IPS-11a (cell line): ENCODE measurements at regions not wholly inside any gene's neighbourhood (a gene's known extent, or its start where the extent isn't known, plus 50 kb on each side); places are given as distances from the start of the nearest gene placed in this dataset.
"Not testable (repeated sequence)": the region's sequence is repeated elsewhere in the genome, so short reads cannot be mapped to it uniquely, and the experiment has no call there.

Experiments
- H3K4me3 ChIP-seq: one replicate; pipeline ENCODE4 v1.5.1; 2013; ENCODE audit warnings: low read depth, low read length, control low read depth

DNA sequence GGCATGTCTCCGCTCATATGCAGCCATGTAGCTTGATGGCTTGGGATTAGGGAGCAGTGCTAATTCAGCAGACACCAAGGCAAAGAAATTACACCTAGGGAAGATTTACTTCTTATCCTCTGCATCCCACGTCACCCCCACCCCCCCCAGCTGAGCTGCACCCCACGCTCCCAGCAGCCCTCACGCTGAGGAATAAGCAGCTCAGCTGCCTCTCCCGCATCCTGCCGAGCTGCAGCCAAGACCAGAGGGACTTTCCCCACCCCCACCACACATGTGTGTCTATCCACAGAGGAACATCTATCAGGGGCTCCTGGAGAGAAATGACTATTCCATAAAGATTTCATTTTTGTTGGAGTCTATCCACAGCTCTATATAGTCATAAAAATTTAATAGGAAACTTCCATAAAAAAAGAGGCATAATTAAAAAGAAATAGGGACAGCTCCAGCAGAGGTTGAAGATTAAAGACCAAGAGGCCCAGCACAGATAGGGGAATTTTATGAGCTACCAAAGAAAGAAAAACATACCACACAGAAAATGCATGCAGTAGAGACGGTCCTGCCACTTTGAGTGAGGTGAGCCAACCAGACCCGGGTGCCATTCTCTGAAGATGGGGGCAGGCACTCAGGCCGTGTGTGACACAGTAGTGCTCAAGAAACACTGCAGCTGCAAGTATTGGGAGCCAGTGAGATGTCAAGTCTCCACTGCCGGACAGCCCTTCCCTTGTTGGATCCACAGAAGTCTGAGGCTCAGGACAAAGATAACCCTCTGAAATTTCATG lies 274.8 kb downstream of the BCL2L11 start:
- H3K4me3 ChIP-seq, result not testable (repeated sequence)

DNA sequence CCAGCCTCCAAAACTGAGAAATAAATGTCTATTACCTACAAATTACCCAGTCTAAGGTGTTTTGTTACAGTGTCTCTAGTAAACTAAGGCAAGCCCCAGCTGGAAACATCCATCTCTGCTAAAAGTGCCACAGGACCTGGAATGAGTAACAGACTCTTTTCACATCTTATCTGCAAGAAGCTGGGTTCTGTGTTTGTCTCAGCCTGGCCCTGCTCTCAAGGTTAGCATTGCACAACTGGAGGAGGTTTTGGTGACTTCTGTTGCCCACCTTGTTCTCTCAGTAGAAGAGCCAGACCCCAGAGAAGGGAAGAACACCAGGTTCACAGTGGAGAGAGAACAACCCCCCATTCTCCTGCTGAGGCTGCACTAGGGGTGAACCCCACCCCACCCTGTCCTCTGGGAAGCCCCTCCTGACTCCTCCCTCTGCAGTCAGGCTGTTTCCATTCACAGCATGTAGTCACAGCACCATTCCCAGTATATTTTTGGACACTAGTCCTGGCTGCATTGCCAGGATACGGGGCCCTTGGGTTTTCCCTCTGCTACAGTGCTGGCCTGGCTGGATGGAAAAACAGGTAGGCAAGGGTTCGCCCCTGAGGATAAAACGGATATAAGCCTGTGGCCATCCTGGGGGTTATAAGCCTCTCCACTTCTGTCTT lies 280.0 kb downstream of the BCL2L11 start:
- H3K4me3 ChIP-seq, result not testable (repeated sequence)

DNA sequence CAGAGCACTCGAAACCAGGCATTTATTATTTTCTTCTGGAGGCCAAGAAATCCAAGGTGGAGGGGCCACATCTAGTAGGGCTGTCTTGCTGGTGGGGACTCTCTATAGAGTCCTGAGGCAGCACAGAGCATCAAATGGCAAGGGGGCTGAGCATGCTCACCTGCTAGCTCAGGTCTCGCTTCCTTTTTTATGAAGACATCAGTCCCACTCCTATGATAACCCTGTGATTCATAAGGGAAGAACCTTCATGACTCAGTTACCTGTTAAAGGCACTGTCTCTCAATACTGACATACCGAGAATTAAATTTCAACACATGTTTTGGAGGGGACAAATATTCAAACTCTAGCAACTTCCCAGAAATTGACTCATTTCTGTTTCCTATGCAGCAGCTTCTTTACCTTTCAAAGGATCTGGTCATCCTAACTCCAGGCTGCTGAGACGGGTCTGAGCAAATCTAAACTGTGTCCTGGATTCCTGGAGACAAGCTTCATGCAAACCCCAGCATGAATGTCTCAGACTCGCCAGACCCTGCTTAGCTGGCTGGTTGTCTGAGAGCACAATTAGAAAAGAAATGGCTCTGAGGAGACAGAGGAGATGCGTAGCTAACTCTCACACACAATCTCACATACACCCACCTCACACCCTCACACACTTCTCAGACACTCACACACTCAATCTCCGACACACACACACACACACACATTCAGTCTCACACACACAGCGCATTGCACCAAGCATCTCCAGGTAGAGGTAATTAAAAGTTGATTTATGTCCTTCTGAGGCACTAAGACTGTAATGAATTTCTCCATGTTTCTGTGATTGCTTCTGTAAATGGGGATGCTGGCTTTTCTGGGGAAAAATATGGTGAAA lies 280.8 kb downstream of the BCL2L11 start:
- not testable (repeated sequence) for H3K4me3 ChIP-seq

DNA sequence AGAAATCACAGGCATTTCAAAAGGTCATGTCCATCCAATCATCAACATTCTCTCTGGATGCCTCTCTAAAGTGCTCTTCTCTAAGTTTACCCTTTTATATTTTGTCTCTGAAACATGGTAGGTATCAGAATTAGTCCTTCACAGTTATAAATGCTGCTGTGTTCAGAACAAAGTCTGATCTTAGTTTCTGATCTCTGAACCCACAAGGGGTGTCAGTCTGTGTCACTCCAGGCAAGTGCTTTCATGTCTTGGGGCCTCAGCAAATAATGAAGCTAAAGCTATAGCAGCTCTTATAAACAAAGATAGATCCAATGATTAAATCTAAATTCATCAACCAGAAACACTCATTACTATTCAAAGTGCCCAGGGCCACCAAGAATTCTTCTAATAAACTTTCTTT lies 281.7 kb downstream of the BCL2L11 start:
- H3K4me3 ChIP-seq, result not testable (repeated sequence)

DNA sequence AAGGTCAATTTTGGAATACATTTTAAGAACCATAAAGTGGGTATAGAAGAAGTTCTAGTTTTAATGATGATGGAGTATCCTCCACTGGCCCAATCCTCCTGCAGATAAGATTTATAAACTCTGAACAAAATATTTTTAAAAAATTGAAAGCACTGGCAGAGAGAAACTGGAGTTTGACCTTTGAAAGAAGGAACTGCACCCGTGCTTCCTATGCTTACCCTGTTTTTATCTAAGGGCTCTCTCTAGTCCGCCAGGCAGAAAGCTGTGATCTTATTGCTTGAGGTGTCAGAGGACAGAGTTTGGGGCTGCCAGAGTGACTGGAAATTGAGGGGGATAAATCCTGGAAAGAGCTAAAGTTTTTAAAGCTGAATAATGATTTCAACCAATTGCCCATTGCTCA lies 282.6 kb downstream of the BCL2L11 start:
- not testable (repeated sequence) for H3K4me3 ChIP-seq

DNA sequence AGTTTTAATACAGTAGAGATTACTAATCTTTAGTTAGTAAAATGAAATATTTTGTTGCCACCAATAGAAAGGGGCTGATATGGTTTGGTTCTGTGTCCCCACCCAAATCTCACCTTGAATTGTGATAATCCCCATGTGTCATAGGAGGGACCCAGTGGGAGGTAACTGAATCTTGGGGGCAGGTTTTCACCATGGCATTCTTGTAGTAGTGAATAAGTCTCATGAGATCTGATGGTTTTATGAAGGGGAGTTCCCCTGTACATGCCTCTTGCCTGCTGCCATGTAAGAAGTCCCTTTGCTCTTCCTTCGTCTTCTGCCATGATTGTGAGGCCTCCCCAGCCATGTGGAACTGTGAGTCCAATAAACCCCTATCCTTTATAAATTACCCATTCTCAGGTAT lies 285.9 kb downstream of the BCL2L11 start:
- H3K4me3 ChIP-seq, result not testable (repeated sequence)

DNA sequence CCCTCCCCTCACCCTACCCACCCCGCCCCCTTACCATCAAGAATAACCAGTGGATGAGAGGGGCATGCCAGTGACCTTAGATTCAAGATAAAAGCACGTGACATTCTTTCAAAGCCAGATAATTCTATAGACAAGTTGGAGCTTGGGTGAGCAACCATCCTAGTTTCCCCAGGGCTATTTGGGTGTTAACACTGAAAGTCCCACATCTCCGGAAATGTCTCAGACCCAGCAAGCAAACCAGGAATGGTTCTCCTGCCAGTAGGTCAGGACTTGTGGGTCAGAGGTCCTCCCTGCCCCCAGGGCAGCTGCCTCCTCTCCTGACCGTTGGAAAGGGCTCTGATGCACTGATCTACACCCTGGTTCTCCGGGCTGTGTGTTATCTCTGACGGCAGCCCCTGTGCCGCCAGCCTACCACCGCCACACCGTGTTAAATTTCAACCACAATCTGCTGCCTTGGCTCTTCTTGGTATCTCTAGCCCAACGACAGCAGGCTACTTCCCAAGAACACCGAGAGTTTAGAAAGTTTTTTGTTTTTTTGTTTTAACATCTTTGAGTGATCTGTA lies 287.0 kb downstream of the BCL2L11 start:
- not testable (repeated sequence) for H3K4me3 ChIP-seq

DNA sequence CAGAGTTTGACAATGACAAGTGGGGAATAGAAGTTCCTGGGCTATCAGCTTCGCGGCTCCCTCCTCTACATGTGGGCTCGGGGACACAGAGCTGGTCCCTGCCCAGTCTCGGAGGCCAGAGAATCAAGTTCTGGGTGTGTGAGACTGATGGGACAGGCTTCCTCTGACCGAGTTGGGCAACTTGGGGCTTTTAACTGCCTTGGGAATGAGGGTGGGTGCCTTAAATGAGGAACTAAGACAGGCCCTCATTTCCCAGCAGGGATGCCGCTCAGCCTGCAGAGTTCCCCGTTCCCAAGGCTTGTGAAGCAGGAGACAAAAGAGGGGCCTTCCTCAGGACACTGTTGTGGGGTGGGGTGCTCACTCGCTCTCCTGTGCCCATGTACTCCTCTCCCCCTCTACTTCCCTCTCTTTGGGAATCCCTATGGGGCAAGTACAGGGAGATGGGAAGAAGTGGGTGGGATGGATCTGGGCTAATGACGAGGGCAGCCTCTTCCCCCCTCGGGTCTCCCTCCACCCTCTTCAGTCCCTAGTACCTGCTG lies 290.2 kb downstream of the BCL2L11 start:
- not testable (repeated sequence) for H3K4me3 ChIP-seq

DNA sequence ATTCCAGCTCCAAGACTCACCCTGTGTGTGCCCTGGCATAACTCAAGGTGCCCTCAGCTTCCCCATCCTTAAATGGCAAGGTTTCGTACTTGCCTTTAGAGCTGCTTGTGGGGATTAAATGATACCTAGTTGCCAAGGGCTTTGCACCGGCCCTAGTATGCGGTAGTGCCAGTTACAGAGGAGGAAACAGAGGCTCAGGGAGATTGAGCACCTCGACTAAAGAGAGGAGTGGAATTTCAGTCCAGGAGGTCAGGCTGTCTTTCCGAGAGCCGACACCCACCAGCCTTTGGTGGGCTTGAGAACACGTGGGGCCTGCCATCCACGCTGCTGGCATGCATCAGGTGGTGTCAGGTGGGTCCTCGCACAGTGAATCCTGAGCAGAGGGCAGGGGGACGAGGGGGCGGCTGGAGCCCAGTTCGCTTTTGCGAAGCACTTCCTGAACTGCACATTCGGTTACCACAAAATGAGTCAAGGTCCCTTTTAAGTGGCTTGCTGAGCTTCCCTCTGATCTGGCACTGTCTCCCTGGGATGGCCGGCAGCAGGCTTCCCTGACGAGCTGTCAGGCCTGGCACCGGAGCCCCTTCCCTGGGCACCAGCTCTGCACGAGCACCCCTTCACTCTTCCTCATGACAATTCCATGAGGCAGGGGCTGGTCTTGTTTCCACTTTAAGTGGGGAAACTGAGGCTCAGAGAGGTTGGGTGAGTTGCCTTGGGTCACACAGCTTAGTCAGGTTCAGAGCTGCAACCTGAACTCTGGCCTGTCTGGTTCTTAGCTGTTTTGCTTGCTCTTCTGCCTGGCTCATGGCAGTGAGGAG lies 291.4 kb downstream of the BCL2L11 start:
- not testable (repeated sequence) for H3K4me3 ChIP-seq

DNA sequence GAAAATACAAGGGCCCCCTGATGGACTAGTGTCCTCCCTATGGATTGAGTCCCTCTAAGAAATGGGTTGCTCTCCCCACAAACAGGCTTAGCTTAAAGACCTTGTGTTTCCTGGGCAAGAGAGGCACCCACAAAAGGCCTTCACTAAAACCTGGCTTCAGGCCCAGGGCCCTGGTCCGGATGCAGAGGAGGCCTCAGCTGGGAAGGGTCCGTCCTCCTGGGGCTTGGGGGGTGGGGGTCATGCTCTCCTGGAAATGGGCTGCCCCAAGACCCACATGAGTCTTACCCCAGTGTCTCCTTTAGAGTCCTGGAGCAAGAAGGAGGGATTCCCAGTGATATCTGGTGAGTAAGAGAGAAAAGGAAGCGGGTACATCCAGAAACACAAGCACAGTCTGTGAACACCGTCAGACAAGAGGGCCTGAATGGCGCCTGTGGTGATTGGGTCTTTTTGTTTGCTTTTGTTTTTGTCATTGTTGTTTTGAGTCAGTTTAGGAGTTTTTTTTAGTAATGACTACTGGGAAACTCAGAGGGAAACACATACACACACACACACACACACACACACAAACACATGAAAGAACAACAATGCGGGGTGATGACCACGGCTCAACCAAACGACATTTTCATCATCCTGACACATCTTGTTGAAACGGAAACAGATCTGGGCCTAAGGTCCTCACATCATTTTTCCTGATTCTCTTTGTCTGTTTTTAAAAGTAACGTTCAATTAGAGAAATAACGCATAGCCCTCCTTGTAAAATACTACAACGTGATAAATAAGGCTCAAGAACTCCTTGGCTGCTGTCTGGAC lies 292.3 kb downstream of the BCL2L11 start:
- not testable (repeated sequence) for H3K4me3 ChIP-seq

DNA sequence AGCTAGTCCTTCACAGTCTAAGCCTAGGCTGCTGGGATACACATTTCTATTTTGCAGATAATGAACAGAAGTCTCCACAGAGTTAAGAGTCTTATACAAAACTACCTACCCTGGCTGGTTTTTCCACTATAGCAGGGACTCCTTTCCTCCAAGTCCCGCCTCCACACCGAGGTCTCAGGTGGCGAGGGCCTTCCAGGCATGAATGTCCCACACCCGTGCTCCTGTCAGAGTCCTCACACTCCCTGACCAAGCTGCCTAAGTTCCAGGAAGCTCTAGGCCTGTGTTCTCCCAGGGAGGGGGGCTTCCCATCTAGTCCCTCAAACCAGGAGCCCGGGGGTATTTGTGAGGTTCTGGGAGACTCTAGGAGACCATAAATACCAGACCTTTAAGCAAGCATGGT lies 293.2 kb downstream of the BCL2L11 start:
- not testable (repeated sequence) for H3K4me3 ChIP-seq

DNA sequence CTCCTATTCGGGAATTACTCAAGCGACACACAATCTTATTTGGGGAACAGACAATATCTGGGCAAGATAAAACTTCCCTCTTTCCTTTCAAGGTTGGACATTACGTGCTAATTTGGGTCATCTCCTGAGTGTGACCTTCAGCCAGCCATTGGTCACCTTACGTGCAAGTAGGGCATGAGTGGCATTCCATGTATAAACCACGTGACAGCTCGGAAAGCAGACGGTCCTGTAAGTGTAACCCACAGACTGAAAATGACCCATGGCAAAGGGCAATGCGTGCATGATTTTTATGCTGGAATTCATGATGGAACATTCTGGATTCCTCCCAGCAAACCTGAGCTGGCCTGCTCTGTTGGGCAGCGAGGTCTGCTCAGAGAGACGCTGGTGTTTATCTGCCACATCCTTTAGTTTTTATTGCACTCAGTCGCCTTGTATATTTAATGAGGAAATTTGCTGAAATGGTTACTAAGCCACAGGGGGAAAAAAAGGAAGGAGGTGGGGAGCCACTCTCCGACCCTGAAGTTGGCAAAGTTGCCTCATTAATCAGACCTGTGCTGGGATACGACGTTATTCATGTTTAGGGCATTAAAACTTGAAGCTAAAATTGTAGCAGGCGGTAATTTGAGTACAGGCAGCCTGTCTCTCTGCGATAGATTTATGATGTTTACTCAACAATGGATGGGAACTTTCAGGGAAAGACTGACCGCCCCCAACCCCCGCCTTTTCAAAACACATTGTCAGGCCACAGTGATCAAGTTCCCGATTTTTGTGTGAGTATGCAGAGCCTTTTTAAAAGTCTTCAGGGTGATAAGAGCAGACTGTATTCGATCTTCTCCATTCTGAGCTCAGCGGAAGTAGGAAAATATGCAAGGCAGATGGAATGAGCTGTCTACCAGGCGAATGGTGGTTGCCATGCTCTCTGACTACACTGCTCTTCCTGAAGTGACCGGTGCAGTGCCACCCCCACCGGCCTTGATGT lies 295.3 kb downstream of the BCL2L11 start:
- not testable (repeated sequence) for H3K4me3 ChIP-seq

DNA sequence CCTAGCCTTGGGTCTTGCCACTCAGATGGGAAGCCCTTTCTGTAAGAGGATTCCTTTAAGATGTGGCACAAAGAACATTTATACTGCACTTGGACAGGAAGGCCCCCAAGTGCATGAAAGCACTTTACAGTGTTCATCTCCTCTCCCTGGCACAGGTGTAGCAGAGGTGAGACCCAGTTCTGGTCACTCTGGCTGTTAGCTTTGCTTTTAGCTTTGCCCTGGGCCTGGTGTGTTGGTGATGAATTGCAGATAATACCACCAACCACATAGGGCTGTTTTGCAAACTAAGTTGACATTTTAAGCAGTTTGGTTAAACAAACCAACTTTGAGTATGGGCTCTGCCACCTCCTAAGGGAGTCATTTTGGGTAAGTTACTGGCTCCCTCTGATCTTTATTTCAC lies 296.3 kb downstream of the BCL2L11 start:
- not testable (repeated sequence) for H3K4me3 ChIP-seq

DNA sequence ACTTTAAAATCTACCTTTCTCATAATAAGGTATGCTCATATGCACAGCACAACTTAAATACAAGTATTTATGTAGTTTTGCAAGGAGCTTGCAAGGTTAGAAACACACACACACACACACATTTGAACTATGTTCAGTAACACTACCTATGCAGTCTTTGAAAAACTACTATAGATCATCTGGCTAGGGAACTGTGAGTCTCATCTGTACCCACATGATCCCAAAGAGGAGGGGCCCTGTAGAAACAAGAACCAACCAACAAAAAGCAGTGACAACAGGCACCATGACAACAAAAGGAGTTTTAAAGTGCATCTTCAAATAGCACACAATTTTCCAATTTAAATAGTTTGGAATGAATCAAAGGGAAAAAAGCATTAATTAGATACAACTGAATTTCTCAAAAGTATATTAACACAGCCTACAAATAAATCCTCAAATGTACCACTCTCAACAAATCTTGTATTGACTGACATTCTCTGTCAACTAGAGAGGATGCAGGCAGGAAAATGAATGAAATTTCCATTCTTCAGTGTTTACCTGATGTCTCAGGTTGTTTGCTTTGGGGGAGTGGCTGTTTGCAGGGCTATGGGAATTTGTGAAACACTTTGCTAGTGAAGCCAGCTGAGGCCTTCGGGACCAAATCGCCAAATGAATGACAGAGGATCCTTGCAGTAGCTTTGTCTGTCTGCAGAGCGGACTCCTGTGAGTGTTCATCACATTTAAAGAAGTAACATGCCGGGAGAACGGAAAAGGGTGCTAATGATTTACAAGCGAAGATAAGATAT lies 297.6 kb downstream of the BCL2L11 start:
- H3K4me3 ChIP-seq, result not testable (repeated sequence)

DNA sequence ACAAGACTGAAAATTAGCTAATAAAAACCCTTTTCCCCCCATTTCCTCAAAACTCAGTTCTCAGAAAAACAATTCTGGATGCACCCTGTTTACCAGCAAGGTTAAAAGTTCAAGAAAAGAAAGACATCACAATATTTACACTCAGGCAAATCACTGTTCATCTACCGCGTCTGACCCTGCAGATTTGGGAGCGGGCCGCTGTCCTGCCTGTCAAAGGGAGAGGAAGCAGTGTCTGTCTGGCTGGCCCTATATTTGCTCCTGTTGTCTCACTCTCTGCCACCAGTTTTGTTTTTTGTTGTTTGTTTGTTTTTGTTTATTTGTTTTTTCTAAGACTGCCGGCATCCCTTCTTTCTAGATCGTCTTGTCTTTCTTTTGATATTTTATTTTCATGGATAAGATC lies 299.4 kb downstream of the BCL2L11 start:
- not testable (repeated sequence) for H3K4me3 ChIP-seq

DNA sequence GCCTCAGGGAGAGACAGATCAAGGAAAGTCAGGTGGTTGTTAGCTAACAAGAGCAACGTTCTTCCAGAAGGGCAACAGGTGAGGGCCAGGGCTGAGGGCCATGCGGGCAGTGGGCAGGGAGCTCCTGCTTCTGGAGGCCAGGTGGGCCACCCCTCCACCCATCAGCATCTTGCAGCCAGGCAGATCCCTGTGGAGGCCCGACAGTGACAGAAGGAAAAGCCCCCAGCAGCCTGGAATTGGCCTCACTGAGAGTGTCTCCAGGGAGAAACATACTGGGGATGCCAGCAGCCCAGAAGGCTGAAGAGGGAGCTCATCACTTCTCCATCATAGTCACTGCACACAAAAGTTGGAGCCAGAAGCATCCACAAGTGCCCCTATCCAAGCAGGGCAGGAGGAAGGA lies 300.1 kb downstream of the BCL2L11 start:
- H3K4me3 ChIP-seq, result not testable (repeated sequence)

DNA sequence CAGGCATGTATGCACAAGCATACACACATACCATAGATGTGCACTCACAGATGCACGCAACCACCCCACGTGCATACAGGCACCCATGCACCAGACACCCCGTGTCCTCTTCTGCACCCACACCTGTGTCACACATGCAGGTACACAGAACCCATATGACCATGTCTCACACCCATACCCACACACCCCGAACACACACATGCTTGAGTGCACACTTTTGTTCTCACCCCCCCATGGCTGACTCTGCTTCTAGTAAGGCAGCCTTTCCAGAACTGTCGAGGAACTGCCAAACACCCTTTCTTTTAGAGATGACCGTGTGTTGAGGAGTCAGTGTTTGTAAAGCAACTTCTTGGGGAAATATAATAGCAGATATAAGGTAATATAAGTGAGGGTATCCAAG lies 301.2 kb downstream of the BCL2L11 start:
- H3K4me3 ChIP-seq, result not testable (repeated sequence)

DNA sequence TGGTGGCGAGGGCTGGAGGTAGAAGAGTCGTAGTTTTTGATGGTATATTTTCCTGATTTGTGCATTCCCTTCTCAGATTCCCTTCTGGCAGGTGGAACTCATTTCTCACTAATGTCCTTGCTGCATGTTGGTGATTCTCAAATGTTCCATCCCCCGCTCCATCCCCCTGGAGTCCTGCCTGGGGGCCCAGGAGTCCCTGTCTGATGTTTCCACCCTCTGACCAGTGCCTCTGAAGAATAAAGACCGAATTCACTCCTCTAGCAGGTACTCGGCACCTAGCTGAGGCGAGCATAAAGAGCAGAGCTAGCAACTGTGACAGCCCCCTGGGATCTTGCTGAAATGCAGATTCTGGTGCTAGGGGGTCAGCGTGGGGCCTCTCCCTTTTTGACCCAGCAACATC lies 301.8 kb downstream of the BCL2L11 start:
- not testable (repeated sequence) for H3K4me3 ChIP-seq
